WTC11 (cell line): ENCODE measurements at regions not wholly inside any gene's neighbourhood (a gene's known extent, or its start where the extent isn't known, plus 50 kb on each side); places are given as distances from the start of the nearest gene placed in this dataset.

Source experiments
- ATAC-seq: fragments of 200-7000 bp; cut with Tn5 transposase; 2 replicates; pipeline ENCODE4 v1.10.0; 2021; ENCODE audit warnings: mild to moderate bottlenecking, moderate library complexity
- CTCF ChIA-PET: fragments of 300-600 bp; sonication (Branson Sonifier 250); formaldehyde crosslinking; loops from one replicate; lab custom pipeline; 2021; ENCODE audit warnings: antibody characterized with exemption; lab: Charles Lee
- POLR2A ChIA-PET: fragments of 350-600 bp; sonication (Branson Sonifier 250); formaldehyde crosslinking; loops from one replicate; lab custom pipeline; 2021; ENCODE audit warnings: antibody characterized with exemption; lab: Charles Lee
- DNase-seq: peaks from one replicate; pipeline ENCODE4 v3.0.0; 2021; ENCODE audit warnings: low spot score
- H3K27ac Mint-ChIP-seq: 2 replicates; pipeline ENCODE4 v1.8.0; 2021; ENCODE audit warnings: mixed read lengths
- H3K27me3 Mint-ChIP-seq: 2 replicates; pipeline ENCODE4 v1.8.0; 2021; ENCODE audit warnings: low read depth, mild to moderate bottlenecking, moderate library complexity, mixed read lengths
- H3K36me3 Mint-ChIP-seq: 2 replicates; pipeline ENCODE4 v1.8.0; 2021; ENCODE audit warnings: mixed read lengths
- H3K4me1 Mint-ChIP-seq: 2 replicates; pipeline ENCODE4 v1.8.0; 2022; ENCODE audit warnings: mixed read lengths
- H3K4me3 Mint-ChIP-seq: 2 replicates; pipeline ENCODE4 v1.8.0; 2021; ENCODE audit warnings: mild to moderate bottlenecking, moderate library complexity, mixed read lengths
- H3K9me3 Mint-ChIP-seq: 2 replicates; pipeline ENCODE4 v1.8.0; 2021; ENCODE audit warnings: mixed read lengths
- ATF1 ChIP-seq: sonication (generic); formaldehyde crosslinking; IDR thresholded peaks from 2 replicates; pipeline ENCODE4 v1.8.1; 2023; ENCODE audit warnings: mild to moderate bottlenecking, moderate library complexity, missing genetic modification reagents
- CREB1 ChIP-seq: sonication (generic); formaldehyde crosslinking; IDR thresholded peaks from 2 replicates; pipeline ENCODE4 v1.8.0; 2023; ENCODE audit warnings: mild to moderate bottlenecking, missing genetic modification reagents
- ESRRA ChIP-seq: sonication (generic); formaldehyde crosslinking; IDR thresholded peaks from 2 replicates; pipeline ENCODE4 v1.8.1; 2022; ENCODE audit warnings: mild to moderate bottlenecking, missing genetic modification reagents, borderline replicate concordance
- IRF2 ChIP-seq: sonication (generic); formaldehyde crosslinking; IDR thresholded peaks from 2 replicates; pipeline ENCODE4 v1.8.0; 2022; ENCODE audit warnings: low read depth, missing genetic modification reagents, borderline replicate concordance
- JAZF1 ChIP-seq: fragments of 250-450 bp; sonication (Bioruptor Pico); IDR thresholded peaks from 2 replicates; pipeline ENCODE4 v1.9.0; 2021; ENCODE audit warnings: moderate library complexity, mild to moderate bottlenecking, inconsistent platforms
- RELA ChIP-seq: sonication (generic); formaldehyde crosslinking; IDR thresholded peaks from 2 replicates; pipeline ENCODE4 v1.8.1; 2022; ENCODE audit warnings: missing genetic modification reagents, mild to moderate bottlenecking, borderline replicate concordance
- RORB ChIP-seq: fragments of 250-450 bp; sonication (Bioruptor Pico); IDR thresholded peaks from 2 replicates; pipeline ENCODE4 v1.9.0; 2021; ENCODE audit warnings: mild to moderate bottlenecking
- TP53 ChIP-seq: sonication (generic); formaldehyde crosslinking; IDR thresholded peaks from 2 replicates; pipeline ENCODE4 v1.8.1; 2023; ENCODE audit warnings: mild to moderate bottlenecking, missing genetic modification reagents
- ZNF219 ChIP-seq: sonication (generic); formaldehyde crosslinking; IDR thresholded peaks from 2 replicates; pipeline ENCODE4 v1.8.0; 2023; ENCODE audit warnings: missing genetic modification reagents, mild to moderate bottlenecking, borderline replicate concordance
- TF ChIP-seq, protein P1 (sequence below): sonication (generic); formaldehyde crosslinking; IDR thresholded peaks from 2 replicates; pipeline ENCODE4 v1.8.0; 2023; ENCODE audit warnings: missing genetic modification reagents, mild to moderate bottlenecking, borderline replicate concordance
- TF ChIP-seq, protein P2 (sequence below): sonication (generic); formaldehyde crosslinking; IDR thresholded peaks from 2 replicates; pipeline ENCODE4 v1.8.1; 2023; ENCODE audit warnings: mild to moderate bottlenecking, missing genetic modification reagents, borderline replicate concordance
- TF ChIP-seq, protein P3 (sequence below): sonication (generic); formaldehyde crosslinking; IDR thresholded peaks from 2 replicates; pipeline ENCODE4 v1.8.0; 2022; ENCODE audit warnings: mild to moderate bottlenecking, missing genetic modification reagents
- TF ChIP-seq, protein P4 (sequence below): sonication (generic); formaldehyde crosslinking; IDR thresholded peaks from 2 replicates; pipeline ENCODE4 v1.8.1; 2022; ENCODE audit warnings: low read depth, missing genetic modification reagents, borderline replicate concordance
- TF ChIP-seq, protein P5 (sequence below): sonication (generic); formaldehyde crosslinking; IDR thresholded peaks from 2 replicates; pipeline ENCODE4 v1.8.1; 2022; ENCODE audit warnings: mild to moderate bottlenecking, moderate library complexity, missing genetic modification reagents
- TF ChIP-seq, protein P6 (sequence below): fragments of 250-450 bp; sonication (Bioruptor Pico); IDR thresholded peaks from 2 replicates; pipeline ENCODE4 v1.9.0; 2021; ENCODE audit warnings: mild to moderate bottlenecking
- TF ChIP-seq, protein P7 (sequence below): sonication (generic); formaldehyde crosslinking; IDR thresholded peaks from 2 replicates; pipeline ENCODE4 v1.8.1; 2023; ENCODE audit warnings: mild to moderate bottlenecking, moderate library complexity, missing genetic modification reagents
- TF ChIP-seq, protein P8 (sequence below): sonication (generic); formaldehyde crosslinking; IDR thresholded peaks from 2 replicates; pipeline ENCODE4 v1.8.0; 2023; ENCODE audit warnings: missing genetic modification reagents

DNA sequence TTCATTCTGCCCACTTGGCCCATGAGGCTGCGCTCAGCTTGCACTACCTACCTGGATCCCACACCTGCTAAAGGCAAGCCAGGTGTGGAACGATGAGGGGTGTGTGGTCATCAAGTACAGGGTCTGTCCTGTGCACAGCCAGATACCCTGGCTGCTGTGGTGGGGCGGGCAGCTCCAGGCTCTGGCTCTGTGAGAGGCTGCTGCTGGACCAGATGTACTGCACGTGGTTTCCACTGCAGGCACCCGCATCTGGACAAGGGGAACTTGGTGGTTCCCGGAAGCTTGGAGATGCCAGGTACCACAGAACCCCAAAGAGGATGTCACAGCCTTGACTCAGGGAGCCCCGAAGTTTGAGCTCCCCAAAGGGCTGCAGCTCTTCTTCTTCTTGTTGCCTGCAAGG, 68.1 kb upstream of the ZNF804A start:
- Mint-ChIP-seq H3K4me1 (no peaks in the 10 kb centered on the region), H3K27me3 (no peaks in the 10 kb centered on the region; the same call in 1 of the 2 replicates), H3K36me3 (peaks cover 24% of the 10 kb centered on the region), H3K27ac (no peak overlapping the region), H3K9me3 (peaks cover 47% of the 10 kb centered on the region), H3K4me3 (no peak overlapping the region)
- no peak for ATAC-seq
- DNase-seq: no peak
- POLR2A ChIA-PET: no interaction called here
- CTCF ChIA-PET: no interaction called here
- TF ChIP-seq, protein P1, sequence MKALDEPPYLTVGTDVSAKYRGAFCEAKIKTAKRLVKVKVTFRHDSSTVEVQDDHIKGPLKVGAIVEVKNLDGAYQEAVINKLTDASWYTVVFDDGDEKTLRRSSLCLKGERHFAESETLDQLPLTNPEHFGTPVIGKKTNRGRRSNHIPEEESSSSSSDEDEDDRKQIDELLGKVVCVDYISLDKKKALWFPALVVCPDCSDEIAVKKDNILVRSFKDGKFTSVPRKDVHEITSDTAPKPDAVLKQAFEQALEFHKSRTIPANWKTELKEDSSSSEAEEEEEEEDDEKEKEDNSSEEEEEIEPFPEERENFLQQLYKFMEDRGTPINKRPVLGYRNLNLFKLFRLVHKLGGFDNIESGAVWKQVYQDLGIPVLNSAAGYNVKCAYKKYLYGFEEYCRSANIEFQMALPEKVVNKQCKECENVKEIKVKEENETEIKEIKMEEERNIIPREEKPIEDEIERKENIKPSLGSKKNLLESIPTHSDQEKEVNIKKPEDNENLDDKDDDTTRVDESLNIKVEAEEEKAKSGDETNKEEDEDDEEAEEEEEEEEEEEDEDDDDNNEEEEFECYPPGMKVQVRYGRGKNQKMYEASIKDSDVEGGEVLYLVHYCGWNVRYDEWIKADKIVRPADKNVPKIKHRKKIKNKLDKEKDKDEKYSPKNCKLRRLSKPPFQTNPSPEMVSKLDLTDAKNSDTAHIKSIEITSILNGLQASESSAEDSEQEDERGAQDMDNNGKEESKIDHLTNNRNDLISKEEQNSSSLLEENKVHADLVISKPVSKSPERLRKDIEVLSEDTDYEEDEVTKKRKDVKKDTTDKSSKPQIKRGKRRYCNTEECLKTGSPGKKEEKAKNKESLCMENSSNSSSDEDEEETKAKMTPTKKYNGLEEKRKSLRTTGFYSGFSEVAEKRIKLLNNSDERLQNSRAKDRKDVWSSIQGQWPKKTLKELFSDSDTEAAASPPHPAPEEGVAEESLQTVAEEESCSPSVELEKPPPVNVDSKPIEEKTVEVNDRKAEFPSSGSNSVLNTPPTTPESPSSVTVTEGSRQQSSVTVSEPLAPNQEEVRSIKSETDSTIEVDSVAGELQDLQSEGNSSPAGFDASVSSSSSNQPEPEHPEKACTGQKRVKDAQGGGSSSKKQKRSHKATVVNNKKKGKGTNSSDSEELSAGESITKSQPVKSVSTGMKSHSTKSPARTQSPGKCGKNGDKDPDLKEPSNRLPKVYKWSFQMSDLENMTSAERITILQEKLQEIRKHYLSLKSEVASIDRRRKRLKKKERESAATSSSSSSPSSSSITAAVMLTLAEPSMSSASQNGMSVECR (CRISPR knock-in tag): no peak
- TF ChIP-seq, protein P2, sequence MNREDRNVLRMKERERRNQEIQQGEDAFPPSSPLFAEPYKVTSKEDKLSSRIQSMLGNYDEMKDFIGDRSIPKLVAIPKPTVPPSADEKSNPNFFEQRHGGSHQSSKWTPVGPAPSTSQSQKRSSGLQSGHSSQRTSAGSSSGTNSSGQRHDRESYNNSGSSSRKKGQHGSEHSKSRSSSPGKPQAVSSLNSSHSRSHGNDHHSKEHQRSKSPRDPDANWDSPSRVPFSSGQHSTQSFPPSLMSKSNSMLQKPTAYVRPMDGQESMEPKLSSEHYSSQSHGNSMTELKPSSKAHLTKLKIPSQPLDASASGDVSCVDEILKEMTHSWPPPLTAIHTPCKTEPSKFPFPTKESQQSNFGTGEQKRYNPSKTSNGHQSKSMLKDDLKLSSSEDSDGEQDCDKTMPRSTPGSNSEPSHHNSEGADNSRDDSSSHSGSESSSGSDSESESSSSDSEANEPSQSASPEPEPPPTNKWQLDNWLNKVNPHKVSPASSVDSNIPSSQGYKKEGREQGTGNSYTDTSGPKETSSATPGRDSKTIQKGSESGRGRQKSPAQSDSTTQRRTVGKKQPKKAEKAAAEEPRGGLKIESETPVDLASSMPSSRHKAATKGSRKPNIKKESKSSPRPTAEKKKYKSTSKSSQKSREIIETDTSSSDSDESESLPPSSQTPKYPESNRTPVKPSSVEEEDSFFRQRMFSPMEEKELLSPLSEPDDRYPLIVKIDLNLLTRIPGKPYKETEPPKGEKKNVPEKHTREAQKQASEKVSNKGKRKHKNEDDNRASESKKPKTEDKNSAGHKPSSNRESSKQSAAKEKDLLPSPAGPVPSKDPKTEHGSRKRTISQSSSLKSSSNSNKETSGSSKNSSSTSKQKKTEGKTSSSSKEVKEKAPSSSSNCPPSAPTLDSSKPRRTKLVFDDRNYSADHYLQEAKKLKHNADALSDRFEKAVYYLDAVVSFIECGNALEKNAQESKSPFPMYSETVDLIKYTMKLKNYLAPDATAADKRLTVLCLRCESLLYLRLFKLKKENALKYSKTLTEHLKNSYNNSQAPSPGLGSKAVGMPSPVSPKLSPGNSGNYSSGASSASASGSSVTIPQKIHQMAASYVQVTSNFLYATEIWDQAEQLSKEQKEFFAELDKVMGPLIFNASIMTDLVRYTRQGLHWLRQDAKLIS: no peak
- no peak for TF ChIP-seq ZNF219 (CRISPR knock-in tag)
- TF ChIP-seq IRF2: no peak
- TF ChIP-seq RORB (CRISPR knock-in tag): no peak
- TF ChIP-seq TP53 (CRISPR knock-in tag): no peak
- TF ChIP-seq ATF1: no peak
- TF ChIP-seq CREB1 (CRISPR knock-in tag): no peak
- TF ChIP-seq, protein P3, sequence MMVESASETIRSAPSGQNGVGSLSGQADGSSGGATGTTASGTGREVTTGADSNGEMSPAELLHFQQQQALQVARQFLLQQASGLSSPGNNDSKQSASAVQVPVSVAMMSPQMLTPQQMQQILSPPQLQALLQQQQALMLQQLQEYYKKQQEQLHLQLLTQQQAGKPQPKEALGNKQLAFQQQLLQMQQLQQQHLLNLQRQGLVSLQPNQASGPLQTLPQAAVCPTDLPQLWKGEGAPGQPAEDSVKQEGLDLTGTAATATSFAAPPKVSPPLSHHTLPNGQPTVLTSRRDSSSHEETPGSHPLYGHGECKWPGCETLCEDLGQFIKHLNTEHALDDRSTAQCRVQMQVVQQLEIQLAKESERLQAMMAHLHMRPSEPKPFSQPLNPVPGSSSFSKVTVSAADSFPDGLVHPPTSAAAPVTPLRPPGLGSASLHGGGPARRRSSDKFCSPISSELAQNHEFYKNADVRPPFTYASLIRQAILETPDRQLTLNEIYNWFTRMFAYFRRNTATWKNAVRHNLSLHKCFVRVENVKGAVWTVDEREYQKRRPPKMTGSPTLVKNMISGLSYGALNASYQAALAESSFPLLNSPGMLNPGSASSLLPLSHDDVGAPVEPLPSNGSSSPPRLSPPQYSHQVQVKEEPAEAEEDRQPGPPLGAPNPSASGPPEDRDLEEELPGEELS (CRISPR knock-in tag): no peak
- TF ChIP-seq, protein P4, sequence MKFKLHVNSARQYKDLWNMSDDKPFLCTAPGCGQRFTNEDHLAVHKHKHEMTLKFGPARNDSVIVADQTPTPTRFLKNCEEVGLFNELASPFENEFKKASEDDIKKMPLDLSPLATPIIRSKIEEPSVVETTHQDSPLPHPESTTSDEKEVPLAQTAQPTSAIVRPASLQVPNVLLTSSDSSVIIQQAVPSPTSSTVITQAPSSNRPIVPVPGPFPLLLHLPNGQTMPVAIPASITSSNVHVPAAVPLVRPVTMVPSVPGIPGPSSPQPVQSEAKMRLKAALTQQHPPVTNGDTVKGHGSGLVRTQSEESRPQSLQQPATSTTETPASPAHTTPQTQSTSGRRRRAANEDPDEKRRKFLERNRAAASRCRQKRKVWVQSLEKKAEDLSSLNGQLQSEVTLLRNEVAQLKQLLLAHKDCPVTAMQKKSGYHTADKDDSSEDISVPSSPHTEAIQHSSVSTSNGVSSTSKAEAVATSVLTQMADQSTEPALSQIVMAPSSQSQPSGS (CRISPR knock-in tag): no peak
- TF ChIP-seq RELA (CRISPR knock-in tag): no peak
- TF ChIP-seq, protein P5, sequence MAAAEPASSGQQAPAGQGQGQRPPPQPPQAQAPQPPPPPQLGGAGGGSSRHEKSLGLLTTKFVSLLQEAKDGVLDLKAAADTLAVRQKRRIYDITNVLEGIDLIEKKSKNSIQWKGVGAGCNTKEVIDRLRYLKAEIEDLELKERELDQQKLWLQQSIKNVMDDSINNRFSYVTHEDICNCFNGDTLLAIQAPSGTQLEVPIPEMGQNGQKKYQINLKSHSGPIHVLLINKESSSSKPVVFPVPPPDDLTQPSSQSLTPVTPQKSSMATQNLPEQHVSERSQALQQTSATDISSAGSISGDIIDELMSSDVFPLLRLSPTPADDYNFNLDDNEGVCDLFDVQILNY (CRISPR knock-in tag): no peak
- TF ChIP-seq, protein P6, sequence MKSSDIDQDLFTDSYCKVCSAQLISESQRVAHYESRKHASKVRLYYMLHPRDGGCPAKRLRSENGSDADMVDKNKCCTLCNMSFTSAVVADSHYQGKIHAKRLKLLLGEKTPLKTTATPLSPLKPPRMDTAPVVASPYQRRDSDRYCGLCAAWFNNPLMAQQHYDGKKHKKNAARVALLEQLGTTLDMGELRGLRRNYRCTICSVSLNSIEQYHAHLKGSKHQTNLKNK (CRISPR knock-in tag): no peak
- no peak for TF ChIP-seq JAZF1 (CRISPR knock-in tag)
- TF ChIP-seq, protein P7, sequence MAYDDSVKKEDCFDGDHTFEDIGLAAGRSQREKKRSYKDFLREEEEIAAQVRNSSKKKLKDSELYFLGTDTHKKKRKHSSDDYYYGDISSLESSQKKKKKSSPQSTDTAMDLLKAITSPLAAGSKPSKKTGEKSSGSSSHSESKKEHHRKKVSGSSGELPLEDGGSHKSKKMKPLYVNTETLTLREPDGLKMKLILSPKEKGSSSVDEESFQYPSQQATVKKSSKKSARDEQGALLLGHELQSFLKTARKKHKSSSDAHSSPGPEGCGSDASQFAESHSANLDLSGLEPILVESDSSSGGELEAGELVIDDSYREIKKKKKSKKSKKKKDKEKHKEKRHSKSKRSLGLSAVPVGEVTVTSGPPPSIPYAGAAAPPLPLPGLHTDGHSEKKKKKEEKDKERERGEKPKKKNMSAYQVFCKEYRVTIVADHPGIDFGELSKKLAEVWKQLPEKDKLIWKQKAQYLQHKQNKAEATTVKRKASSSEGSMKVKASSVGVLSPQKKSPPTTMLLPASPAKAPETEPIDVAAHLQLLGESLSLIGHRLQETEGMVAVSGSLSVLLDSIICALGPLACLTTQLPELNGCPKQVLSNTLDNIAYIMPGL: no peak
- TF ChIP-seq ESRRA (CRISPR knock-in tag): no peak
- TF ChIP-seq, protein P8, sequence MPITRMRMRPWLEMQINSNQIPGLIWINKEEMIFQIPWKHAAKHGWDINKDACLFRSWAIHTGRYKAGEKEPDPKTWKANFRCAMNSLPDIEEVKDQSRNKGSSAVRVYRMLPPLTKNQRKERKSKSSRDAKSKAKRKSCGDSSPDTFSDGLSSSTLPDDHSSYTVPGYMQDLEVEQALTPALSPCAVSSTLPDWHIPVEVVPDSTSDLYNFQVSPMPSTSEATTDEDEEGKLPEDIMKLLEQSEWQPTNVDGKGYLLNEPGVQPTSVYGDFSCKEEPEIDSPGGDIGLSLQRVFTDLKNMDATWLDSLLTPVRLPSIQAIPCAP: no peak
